Upper lobe of left lung (tissue), 4 donors: ENCODE measurements at regions not wholly inside any gene's neighbourhood (a gene's known extent, or its start where the extent isn't known, plus 50 kb on each side); places are given as distances from the start of the nearest gene placed in this dataset.

Experiments
- POLR2AphosphoS5 ChIP-seq, 2 donors: sonication (generic); formaldehyde crosslinking; IDR thresholded peaks; one replicate each; pipeline ENCODE4 v1.5.1; 2017; ENCODE audit warnings: antibody characterized with exemption in 2 of 2
- TF ChIP-seq, protein P1 (sequence below), 6 experiments: fragments of 450-650 bp in 4 of 6; fragments of 200-600 bp in 2 of 6; sonication (generic) in 2 of 6; IDR thresholded peaks; one replicate each; pipeline ENCODE4 v1.5.1; 2016 to 2019; ENCODE audit warnings: antibody characterized with exemption in 6 of 6

- TF ChIP-seq POLR2AphosphoS5 (IDR thresholded peaks at IDR 0.05) = no peak
- TF ChIP-seq, protein P1, sequence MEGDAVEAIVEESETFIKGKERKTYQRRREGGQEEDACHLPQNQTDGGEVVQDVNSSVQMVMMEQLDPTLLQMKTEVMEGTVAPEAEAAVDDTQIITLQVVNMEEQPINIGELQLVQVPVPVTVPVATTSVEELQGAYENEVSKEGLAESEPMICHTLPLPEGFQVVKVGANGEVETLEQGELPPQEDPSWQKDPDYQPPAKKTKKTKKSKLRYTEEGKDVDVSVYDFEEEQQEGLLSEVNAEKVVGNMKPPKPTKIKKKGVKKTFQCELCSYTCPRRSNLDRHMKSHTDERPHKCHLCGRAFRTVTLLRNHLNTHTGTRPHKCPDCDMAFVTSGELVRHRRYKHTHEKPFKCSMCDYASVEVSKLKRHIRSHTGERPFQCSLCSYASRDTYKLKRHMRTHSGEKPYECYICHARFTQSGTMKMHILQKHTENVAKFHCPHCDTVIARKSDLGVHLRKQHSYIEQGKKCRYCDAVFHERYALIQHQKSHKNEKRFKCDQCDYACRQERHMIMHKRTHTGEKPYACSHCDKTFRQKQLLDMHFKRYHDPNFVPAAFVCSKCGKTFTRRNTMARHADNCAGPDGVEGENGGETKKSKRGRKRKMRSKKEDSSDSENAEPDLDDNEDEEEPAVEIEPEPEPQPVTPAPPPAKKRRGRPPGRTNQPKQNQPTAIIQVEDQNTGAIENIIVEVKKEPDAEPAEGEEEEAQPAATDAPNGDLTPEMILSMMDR (IDR thresholded peaks at IDR 0.05) = no peak
These were observed 180.7 kb upstream of the MXRA5 start for GRCh38 chrX:3527166-3527565.
